H1 (cell line): ENCODE measurements at regions not wholly inside any gene's neighbourhood (a gene's known extent, or its start where the extent isn't known, plus 50 kb on each side); places are given as distances from the start of the nearest gene placed in this dataset.

ENCODE experiments used
- CBX5 ChIP-seq: fragments of 300-800, 300-1000 bp; sonication (generic); IDR thresholded peaks from 2 replicates; pipeline ENCODE4 v1.7.1; 2016; ENCODE audit warnings: antibody characterized with exemption, low read length, low read depth
- TF ChIP-seq, protein P1 (sequence below), 3 experiments: IDR thresholded peaks; 1 replicate in 2 of 3; 2 replicates in 1 of 3; pipeline versions ENCODE4 v1.5.1 to v1.6.1; 2011; ENCODE audit warnings: low read length in 3 of 3, mild to moderate bottlenecking in 3 of 3, inconsistent platforms in 2 of 3, low read depth in 1 of 3, moderate library complexity in 1 of 3; ENCODE audit not compliant: insufficient read depth in 1 of 3; ENCODE audit errors: control extremely low read depth in 1 of 3

DNA sequence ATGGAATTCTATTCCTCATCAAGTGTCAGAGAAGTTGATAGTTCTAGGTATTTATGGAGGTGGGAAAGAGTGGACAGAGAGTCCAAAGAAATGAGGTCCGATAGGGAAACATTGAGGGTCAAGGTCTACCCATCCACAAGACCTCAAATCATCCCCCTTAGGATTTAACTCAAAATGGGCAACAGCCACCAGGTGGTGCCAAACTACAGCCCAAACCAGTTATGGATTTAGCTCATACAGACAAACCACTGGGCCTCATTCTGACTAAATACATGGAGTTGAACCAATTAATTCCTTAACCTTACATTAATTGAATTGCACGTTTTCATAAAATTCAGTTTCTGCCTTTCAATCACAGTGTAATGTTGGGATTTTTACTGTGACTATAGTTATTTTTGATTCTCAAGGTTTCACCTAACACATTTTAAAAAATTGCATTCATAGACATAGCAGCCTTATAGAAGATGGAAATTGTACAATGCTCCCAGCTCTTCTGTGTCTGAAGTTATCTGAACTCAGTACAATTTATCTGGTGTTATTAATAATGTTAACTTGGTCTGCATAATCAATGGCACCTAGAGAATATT is 98.2 kb upstream of the HNMT start:
- TF ChIP-seq, protein P1, sequence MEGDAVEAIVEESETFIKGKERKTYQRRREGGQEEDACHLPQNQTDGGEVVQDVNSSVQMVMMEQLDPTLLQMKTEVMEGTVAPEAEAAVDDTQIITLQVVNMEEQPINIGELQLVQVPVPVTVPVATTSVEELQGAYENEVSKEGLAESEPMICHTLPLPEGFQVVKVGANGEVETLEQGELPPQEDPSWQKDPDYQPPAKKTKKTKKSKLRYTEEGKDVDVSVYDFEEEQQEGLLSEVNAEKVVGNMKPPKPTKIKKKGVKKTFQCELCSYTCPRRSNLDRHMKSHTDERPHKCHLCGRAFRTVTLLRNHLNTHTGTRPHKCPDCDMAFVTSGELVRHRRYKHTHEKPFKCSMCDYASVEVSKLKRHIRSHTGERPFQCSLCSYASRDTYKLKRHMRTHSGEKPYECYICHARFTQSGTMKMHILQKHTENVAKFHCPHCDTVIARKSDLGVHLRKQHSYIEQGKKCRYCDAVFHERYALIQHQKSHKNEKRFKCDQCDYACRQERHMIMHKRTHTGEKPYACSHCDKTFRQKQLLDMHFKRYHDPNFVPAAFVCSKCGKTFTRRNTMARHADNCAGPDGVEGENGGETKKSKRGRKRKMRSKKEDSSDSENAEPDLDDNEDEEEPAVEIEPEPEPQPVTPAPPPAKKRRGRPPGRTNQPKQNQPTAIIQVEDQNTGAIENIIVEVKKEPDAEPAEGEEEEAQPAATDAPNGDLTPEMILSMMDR (IDR thresholded peaks at IDR 0.05; ENCODE audit: control extremely low read depth in 1 of 3, insufficient read depth in 1 of 3, low read depth in 1 of 3, low read length in 3 of 3) = peak; percentile 40 to 79 (median 78)
- no peak for TF ChIP-seq CBX5
